ENCODE measurements at regions not wholly inside any gene's neighbourhood (a gene's known extent, or its start where the extent isn't known, plus 50 kb on each side); places are given as distances from the start of the nearest gene placed in this dataset.

- Histone ChIP-seq H3K36me3 (replicated peaks; ENCODE audit: insufficient read depth, low read length) (no peaks in the 10 kb centered on the region), H4K20me1 (ENCODE audit: insufficient read depth, low read length) (no peaks in the 10 kb centered on the region), H3K79me2 (ENCODE audit: low read length) (no peaks in the 10 kb centered on the region), H3K27me3 (replicated peaks; ENCODE audit: insufficient read depth, low read length) (no peaks in the 10 kb centered on the region), H3K9me3 (replicated peaks; ENCODE audit: insufficient read depth, low read length) (no peaks in the 10 kb centered on the region), H3F3A (ENCODE audit: insufficient read depth, low read length) (peaks cover 4% of the 10 kb centered on the region), H3K4me2 (ENCODE audit: low read depth, low read length) (no peak overlapping the region), H2AFZ (ENCODE audit: low read length) (no peak overlapping the region), H3K4me1 (ENCODE audit: low read length) (peaks cover 24% of the 10 kb centered on the region), H3K9me2 (replicated peaks; ENCODE audit: insufficient read depth, low read length) (no peaks in the 10 kb centered on the region), H3K4me3 (ENCODE audit: low read length) (no peak overlapping the region), H3K27ac (ENCODE audit: low read length) (no peak overlapping the region), H3K9ac (ENCODE audit: low read length) (no peak overlapping the region)
- TF ChIP-seq EZH2 (optimal IDR thresholded peaks at IDR 0.05; ENCODE audit: low read depth, low read length) (no peak), EZH2phosphoT487 (IDR thresholded peaks at IDR 0.05; ENCODE audit: low read length) (no peak)
- TF ChIP-seq, protein P1, sequence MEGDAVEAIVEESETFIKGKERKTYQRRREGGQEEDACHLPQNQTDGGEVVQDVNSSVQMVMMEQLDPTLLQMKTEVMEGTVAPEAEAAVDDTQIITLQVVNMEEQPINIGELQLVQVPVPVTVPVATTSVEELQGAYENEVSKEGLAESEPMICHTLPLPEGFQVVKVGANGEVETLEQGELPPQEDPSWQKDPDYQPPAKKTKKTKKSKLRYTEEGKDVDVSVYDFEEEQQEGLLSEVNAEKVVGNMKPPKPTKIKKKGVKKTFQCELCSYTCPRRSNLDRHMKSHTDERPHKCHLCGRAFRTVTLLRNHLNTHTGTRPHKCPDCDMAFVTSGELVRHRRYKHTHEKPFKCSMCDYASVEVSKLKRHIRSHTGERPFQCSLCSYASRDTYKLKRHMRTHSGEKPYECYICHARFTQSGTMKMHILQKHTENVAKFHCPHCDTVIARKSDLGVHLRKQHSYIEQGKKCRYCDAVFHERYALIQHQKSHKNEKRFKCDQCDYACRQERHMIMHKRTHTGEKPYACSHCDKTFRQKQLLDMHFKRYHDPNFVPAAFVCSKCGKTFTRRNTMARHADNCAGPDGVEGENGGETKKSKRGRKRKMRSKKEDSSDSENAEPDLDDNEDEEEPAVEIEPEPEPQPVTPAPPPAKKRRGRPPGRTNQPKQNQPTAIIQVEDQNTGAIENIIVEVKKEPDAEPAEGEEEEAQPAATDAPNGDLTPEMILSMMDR (IDR thresholded peaks at IDR 0.05; ENCODE audit: low read length): no peak
- DNase-seq: no peak
These were observed 259.3 kb downstream of the SOX9 start for GRCh38 chr17:72380120-72380519.

GRCh38 chr17:72380737-72381136, 259.9 kb downstream of the SOX9 start:
- TF ChIP-seq EZH2 (optimal IDR thresholded peaks at IDR 0.05; ENCODE audit: low read depth, low read length) (no peak), EZH2phosphoT487 (IDR thresholded peaks at IDR 0.05; ENCODE audit: low read length) (no peak)
- TF ChIP-seq, protein P1 (IDR thresholded peaks at IDR 0.05; ENCODE audit: low read length): no peak
- H3K36me3 ChIP-seq (replicated peaks; ENCODE audit: insufficient read depth, low read length): no peaks in the 10 kb centered on the region
- peak overlapping the region; percentile 28; the same call in 1 of the 2 replicates for H3K4me2 ChIP-seq (ENCODE audit: low read depth, low read length)
- H2AFZ ChIP-seq (ENCODE audit: low read length): no peak overlapping the region
- H3K79me2 ChIP-seq (ENCODE audit: low read length): no peaks in the 10 kb centered on the region
- H3K4me3 ChIP-seq (ENCODE audit: low read length): no peak overlapping the region
- no peaks in the 10 kb centered on the region for H3K27me3 ChIP-seq (replicated peaks; ENCODE audit: insufficient read depth, low read length)
- H3K9me3 ChIP-seq (replicated peaks; ENCODE audit: insufficient read depth, low read length): no peaks in the 10 kb centered on the region
- H3K4me1 ChIP-seq (ENCODE audit: low read length): peaks cover 24% of the 10 kb centered on the region
- no peak overlapping the region; the same call in 1 of the 2 replicates for H3K27ac ChIP-seq (ENCODE audit: low read length)
- H4K20me1 ChIP-seq (ENCODE audit: insufficient read depth, low read length): no peaks in the 10 kb centered on the region
- DNase-seq: peak; percentile 29
- H3K9ac ChIP-seq (ENCODE audit: low read length): no peak overlapping the region
- no peaks in the 10 kb centered on the region for H3K9me2 ChIP-seq (replicated peaks; ENCODE audit: insufficient read depth, low read length)
- H3F3A ChIP-seq (ENCODE audit: insufficient read depth, low read length): peaks cover 4% of the 10 kb centered on the region

GRCh38 chr17:72381597-72382397, 261.0 kb downstream of the SOX9 start:
- peak overlapping the region; percentile 20; the same call in 1 of the 2 replicates for H3K27ac ChIP-seq (ENCODE audit: low read length)
- H3K9me3 ChIP-seq (replicated peaks; ENCODE audit: insufficient read depth, low read length): no peaks in the 10 kb centered on the region
- peak; percentile 60 for DNase-seq
- no peaks in the 10 kb centered on the region for H3K9me2 ChIP-seq (replicated peaks; ENCODE audit: insufficient read depth, low read length)
- TF ChIP-seq EZH2phosphoT487 (IDR thresholded peaks at IDR 0.05; ENCODE audit: low read length) (no peak), EZH2 (optimal IDR thresholded peaks at IDR 0.05; ENCODE audit: low read depth, low read length) (no peak)
- TF ChIP-seq, protein P1 (IDR thresholded peaks at IDR 0.05; ENCODE audit: low read length): no peak
- no peaks in the 10 kb centered on the region for H3K79me2 ChIP-seq (ENCODE audit: low read length)
- peaks cover 27% of the 10 kb centered on the region for H3K4me1 ChIP-seq (ENCODE audit: low read length)
- no peaks in the 10 kb centered on the region for H3K27me3 ChIP-seq (replicated peaks; ENCODE audit: insufficient read depth, low read length)
- H3K36me3 ChIP-seq (replicated peaks; ENCODE audit: insufficient read depth, low read length): no peaks in the 10 kb centered on the region
- no peak overlapping the region for H3K9ac ChIP-seq (ENCODE audit: low read length)
- peaks cover 4% of the 10 kb centered on the region for H3F3A ChIP-seq (ENCODE audit: insufficient read depth, low read length)
- no peak overlapping the region for H2AFZ ChIP-seq (ENCODE audit: low read length)
- H3K4me3 ChIP-seq (ENCODE audit: low read length): no peak overlapping the region
- peak overlapping the region; percentile 20 for H3K4me2 ChIP-seq (ENCODE audit: low read depth, low read length)
- no peaks in the 10 kb centered on the region for H4K20me1 ChIP-seq (ENCODE audit: insufficient read depth, low read length)
